Esophagus squamous epithelium (tissue), 5 donors: ENCODE measurements at regions not wholly inside any gene's neighbourhood (a gene's known extent, or its start where the extent isn't known, plus 50 kb on each side); places are given as distances from the start of the nearest gene placed in this dataset.

ENCODE experiments used
- DNase-seq: peaks from one replicate; lab custom pipeline; 2025; lab: John Stamatoyannopoulos, UW
- H3K27ac ChIP-seq, 4 donors: fragments of 200-600 bp; sonication (generic); one replicate each; pipeline ENCODE4 v1.5.1; 2016 to 2019; ENCODE audit warnings: mild to moderate bottlenecking in 1 of 4
- H3K27me3 ChIP-seq, 4 donors: fragments of 200-600 bp; sonication (generic); 1 replicate in 3 of 4; 2 replicates in 1 of 4; pipeline versions ENCODE4 v1.5.1 to v1.6.0; 2017 to 2021; ENCODE audit warnings: antibody characterized with exemption in 1 of 4
- H3K36me3 ChIP-seq, 3 donors: fragments of 200-600 bp; sonication (generic); one replicate each; pipeline ENCODE4 v1.5.1; 2016 to 2019
- H3K4me1 ChIP-seq, 3 donors: fragments of 200-600 bp; sonication (generic); one replicate each; pipeline ENCODE4 v1.5.1; 2017 to 2019
- H3K4me3 ChIP-seq, 4 donors: fragments of 200-600 bp; sonication (generic); 1 replicate in 3 of 4; 2 replicates in 1 of 4; pipeline ENCODE4 v1.5.1; 2016 to 2019; ENCODE audit warnings: mild to moderate bottlenecking in 2 of 4, moderate library complexity in 1 of 4
- H3K9me3 ChIP-seq, 3 donors: fragments of 200-600 bp; sonication (generic); one replicate each; pipeline ENCODE4 v1.5.1; 2016 to 2019
- POLR2A ChIP-seq, 4 donors: fragments of 450-650 bp; IDR thresholded peaks; one replicate each; pipeline ENCODE4 v1.6.1; 2017; ENCODE audit warnings: antibody characterized with exemption in 4 of 4, mild to moderate bottlenecking in 4 of 4, moderate library complexity in 3 of 4
- WGBS, 2 donors: methylation state at CpG; one replicate each; pipeline ENCODE4 v1.1.5; 2018; 5-methylcytosine and 5-hydroxymethylcytosine counted together
- intact Hi-C: fragments of 100-400 bp; cut with DNase I; formaldehyde crosslinking; loops from one replicate; pipeline ENCODE4 v1.15.0; 2022
- TF ChIP-seq, protein P1 (sequence below), 6 experiments: fragments of 450-650 bp in 4 of 6; fragments of 200-600 bp in 2 of 6; sonication (generic) in 2 of 6; IDR thresholded peaks; one replicate each; pipeline ENCODE4 v1.5.1; 2016 to 2019; ENCODE audit warnings: antibody characterized with exemption in 6 of 6, mild to moderate bottlenecking in 4 of 6, moderate library complexity in 4 of 6
- donor health status: DM: yes; HTN: yes; CAD: no.

DNA sequence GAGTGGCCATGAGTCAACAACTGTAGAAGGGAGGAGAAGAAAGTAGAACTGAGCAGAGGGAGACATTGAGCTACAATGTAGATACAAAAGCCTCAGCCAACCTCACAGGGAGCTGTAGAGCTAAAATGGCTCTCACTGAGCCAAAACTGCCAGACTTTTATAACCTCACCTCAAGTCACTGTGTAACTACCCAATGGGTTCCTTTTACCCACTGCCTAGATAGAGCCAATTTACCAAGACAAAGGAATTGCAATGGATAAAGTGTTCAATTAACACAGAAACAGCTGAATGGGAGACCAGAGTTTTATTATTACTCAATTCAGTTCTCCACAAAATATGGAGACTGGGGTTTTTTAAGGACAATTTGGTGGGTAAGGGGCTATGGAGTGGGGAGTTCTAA lies 938.9 kb upstream of the GRIA3 start:
- intact Hi-C loops: no loop called here
- TF ChIP-seq, protein P1, sequence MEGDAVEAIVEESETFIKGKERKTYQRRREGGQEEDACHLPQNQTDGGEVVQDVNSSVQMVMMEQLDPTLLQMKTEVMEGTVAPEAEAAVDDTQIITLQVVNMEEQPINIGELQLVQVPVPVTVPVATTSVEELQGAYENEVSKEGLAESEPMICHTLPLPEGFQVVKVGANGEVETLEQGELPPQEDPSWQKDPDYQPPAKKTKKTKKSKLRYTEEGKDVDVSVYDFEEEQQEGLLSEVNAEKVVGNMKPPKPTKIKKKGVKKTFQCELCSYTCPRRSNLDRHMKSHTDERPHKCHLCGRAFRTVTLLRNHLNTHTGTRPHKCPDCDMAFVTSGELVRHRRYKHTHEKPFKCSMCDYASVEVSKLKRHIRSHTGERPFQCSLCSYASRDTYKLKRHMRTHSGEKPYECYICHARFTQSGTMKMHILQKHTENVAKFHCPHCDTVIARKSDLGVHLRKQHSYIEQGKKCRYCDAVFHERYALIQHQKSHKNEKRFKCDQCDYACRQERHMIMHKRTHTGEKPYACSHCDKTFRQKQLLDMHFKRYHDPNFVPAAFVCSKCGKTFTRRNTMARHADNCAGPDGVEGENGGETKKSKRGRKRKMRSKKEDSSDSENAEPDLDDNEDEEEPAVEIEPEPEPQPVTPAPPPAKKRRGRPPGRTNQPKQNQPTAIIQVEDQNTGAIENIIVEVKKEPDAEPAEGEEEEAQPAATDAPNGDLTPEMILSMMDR (IDR thresholded peaks at IDR 0.05): no peak
- TF ChIP-seq POLR2A (IDR thresholded peaks at IDR 0.05): no peak
- no peak overlapping the region for H3K27ac ChIP-seq

DNA sequence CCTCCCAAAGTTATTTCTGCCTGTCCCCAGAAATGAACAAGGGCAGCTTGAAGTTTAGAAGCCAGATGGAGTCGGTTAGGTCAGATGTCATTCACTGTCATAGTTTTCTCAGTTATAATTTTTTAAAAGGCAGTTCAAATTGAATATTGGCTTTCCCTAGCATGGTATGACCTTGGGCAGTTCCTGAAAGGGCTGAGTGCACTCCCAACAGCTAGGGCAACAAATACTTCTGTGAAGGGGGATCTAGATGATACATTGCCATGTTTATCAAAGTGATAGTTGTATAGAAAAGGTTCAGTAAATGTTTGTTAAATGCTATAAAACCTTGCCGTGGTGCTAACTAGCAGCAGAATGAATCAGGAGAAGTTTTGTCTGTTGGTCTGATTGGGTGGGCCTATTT lies 938.1 kb upstream of the GRIA3 start:
- H3K36me3 ChIP-seq: no peaks in the 10 kb centered on the region
- H3K27ac ChIP-seq: no peak overlapping the region
- no peak for TF ChIP-seq POLR2A (IDR thresholded peaks at IDR 0.05)
- TF ChIP-seq, protein P1 (IDR thresholded peaks at IDR 0.05): no peak
- H3K9me3 ChIP-seq: no peaks in the 10 kb centered on the region
- 69 to 74% methylated on average over 2 of the region's 2 CpGs for WGBS, 2 donors
- DNase-seq: no peak
- H3K27me3 ChIP-seq: no peaks in the 10 kb centered on the region
- H3K4me3 ChIP-seq: no peak overlapping the region
- intact Hi-C loops: no loop called here
- H3K4me1 ChIP-seq: no peaks in the 10 kb centered on the region

More for the DNA sequence above, 938.9 kb upstream of the GRIA3 start:
- Histone ChIP-seq H3K36me3 (no peaks in the 10 kb centered on the region), H3K4me3 (no peak overlapping the region), H3K4me1 (no peaks in the 10 kb centered on the region), H3K27me3 (no peaks in the 10 kb centered on the region), H3K9me3 (no peaks in the 10 kb centered on the region)
- DNase-seq: no peak

DNA sequence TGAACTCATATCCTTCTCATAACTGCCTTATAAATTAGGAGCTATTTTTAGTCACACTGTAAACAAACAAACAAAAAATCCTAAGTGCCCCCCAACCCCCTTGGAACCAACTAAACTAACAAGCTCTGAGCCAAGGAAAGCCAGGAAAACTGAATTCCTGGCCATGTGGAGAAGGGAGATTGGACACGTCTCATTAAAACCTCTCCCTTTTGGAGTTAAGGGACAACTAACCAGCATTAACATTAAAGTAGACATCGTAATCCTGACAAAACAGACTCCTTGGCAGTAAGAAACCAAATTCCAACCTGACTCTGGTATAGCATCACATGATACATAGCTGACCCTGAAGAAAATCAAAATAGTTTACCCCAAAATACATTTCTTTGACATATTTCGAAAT lies 937.1 kb upstream of the GRIA3 start:
- Histone ChIP-seq H3K9me3 (no peaks in the 10 kb centered on the region), H3K36me3 (no peaks in the 10 kb centered on the region), H3K4me3 (no peak overlapping the region), H3K27ac (no peak overlapping the region), H3K27me3 (no peaks in the 10 kb centered on the region), H3K4me1 (no peaks in the 10 kb centered on the region)
- WGBS, 2 donors: 40 to 73% methylated on average over 3 of the region's 3 CpGs
- no peak for DNase-seq
- intact Hi-C loops: no loop called here
- TF ChIP-seq POLR2A (IDR thresholded peaks at IDR 0.05): no peak
- TF ChIP-seq, protein P1 (IDR thresholded peaks at IDR 0.05): no peak

DNA sequence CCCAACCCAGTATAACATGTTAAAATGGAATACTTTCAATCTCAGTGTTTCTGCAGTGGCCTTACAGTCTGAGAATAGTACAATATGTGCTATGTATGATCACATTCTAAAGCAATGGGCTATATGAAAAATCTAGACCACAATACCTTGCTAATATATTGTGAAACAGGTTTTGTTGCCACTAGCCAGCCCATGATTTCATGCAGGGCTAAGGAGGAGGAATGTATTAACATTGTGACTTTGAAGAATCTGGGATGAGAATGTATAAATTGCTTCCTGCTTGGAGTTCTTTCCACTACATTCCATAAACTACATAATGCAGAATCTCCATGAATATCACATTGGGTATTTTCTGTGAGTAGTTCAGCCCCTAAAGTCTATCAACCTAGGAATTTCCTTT lies 935.4 kb upstream of the GRIA3 start:
- H3K36me3 ChIP-seq: no peaks in the 10 kb centered on the region
- no peaks in the 10 kb centered on the region for H3K4me1 ChIP-seq
- H3K9me3 ChIP-seq: no peaks in the 10 kb centered on the region
- H3K27ac ChIP-seq: no peak overlapping the region
- intact Hi-C loops: no loop called here
- H3K4me3 ChIP-seq: no peak overlapping the region
- no peaks in the 10 kb centered on the region for H3K27me3 ChIP-seq
- DNase-seq: no peak
- no peak for TF ChIP-seq POLR2A (IDR thresholded peaks at IDR 0.05)

DNA sequence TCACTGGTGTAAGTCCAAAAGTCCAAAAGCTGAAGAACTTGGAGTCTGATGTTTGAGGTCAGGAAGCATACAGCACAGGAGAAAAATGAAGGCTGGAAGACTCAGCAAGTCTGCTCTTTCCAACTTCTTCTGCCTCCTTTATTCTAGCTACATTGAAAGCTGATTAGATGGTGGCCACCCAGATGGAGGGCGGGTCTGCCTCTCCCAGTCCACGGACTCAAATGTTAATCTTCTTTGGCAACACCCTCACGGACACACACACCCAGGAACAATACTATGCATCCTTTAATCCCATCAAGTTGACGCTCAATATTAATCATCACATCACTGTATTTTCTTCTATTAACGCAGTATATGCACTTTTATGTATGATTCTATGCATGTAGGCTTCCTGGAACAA lies 931.6 kb upstream of the GRIA3 start:
- Histone ChIP-seq H3K27ac (no peak overlapping the region), H3K4me3 (no peak overlapping the region), H3K27me3 (no peaks in the 10 kb centered on the region), H3K9me3 (no peaks in the 10 kb centered on the region), H3K36me3 (no peaks in the 10 kb centered on the region), H3K4me1 (no peaks in the 10 kb centered on the region)
- DNase-seq: no peak
- TF ChIP-seq POLR2A (IDR thresholded peaks at IDR 0.05): no peak
- TF ChIP-seq, protein P1 (IDR thresholded peaks at IDR 0.05): no peak
- 52 to 59% methylated on average over 5 of the region's 5 CpGs for WGBS, 2 donors
- intact Hi-C loops: no loop called here

DNA sequence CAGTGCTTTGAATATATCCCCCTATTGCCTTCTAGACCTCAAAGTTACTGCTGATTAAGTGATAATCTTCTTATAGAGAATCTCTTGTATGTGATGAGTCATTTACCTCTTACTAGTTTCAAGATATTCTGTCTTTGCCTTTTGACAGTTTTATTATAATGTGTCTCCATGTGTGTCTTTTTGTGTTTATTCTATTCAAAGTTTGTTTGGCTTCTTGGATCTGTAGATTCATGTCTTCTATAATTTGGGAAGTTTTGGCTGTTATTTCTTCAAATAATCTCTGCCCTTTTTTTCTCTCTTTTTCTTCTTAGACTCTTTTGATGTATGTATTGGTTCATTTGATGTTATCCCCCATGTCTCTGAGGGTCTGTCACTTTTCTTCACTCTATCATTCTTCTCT lies 915.7 kb upstream of the GRIA3 start:
- TF ChIP-seq, protein P1 (IDR thresholded peaks at IDR 0.05): no peak
- TF ChIP-seq POLR2A (IDR thresholded peaks at IDR 0.05): no peak

More for the DNA sequence above, 915.7 kb upstream of the GRIA3 start:
- Histone ChIP-seq H3K4me1 (no peaks in the 10 kb centered on the region), H3K27me3 (no peaks in the 10 kb centered on the region), H3K9me3 (no peaks in the 10 kb centered on the region), H3K4me3 (no peak overlapping the region), H3K36me3 (no peaks in the 10 kb centered on the region), H3K27ac (no peak overlapping the region)
- DNase-seq: no peak
- intact Hi-C loops: no loop called here
